HEK293 (cell line): ENCODE measurements at regions not wholly inside any gene's neighbourhood (a gene's known extent, or its start where the extent isn't known, plus 50 kb on each side); places are given as distances from the start of the nearest gene placed in this dataset.
A peak's percentile ranks its signal among the peaks of the same experiment; 100 is the strongest.

Experiments
- CTCF ChIA-PET: fragments of 350-600 bp; formaldehyde crosslinking; extraction: SDS; loops from one replicate; lab custom pipeline; 2021; ENCODE audit warnings: antibody characterized with exemption; lab: Yijun Ruan, JAX
- POLR2A ChIA-PET: fragments of 300-600 bp; formaldehyde crosslinking; extraction: SDS; loops from one replicate; lab custom pipeline; 2020; ENCODE audit warnings: antibody characterized with exemption, inconsistent platforms; lab: Yijun Ruan, JAX
- H3K27ac ChIP-seq: fragments of 200-500 bp; sonication (Bioruptor generic); 2 replicates; pipeline ENCODE4 v1.5.1; 2014; ENCODE audit warnings: low read depth, low read length, control low read depth, inconsistent platforms; ENCODE audit errors: extremely low read depth
- H3K36me3 ChIP-seq, 2 experiments: fragments of 200-500 bp in 1 of 2; sonication (Bioruptor generic) in 1 of 2; 1 replicate in 1 of 2; 2 replicates in 1 of 2; pipeline ENCODE4 v1.5.1; 2014 to 2017; ENCODE audit warnings: inconsistent platforms in 2 of 2, low read length in 2 of 2; ENCODE audit not compliant: control insufficient read depth in 2 of 2, insufficient read depth in 1 of 2
- H3K4me1 ChIP-seq: fragments of 200-500 bp; sonication (Bioruptor generic); 2 replicates; pipeline ENCODE4 v1.5.1; 2014; ENCODE audit warnings: mild to moderate bottlenecking, low read length, inconsistent platforms; ENCODE audit not compliant: control insufficient read depth, insufficient read depth
- H3K4me3 ChIP-seq: 2 replicates; pipeline ENCODE4 v1.5.1; 2011; ENCODE audit warnings: low read depth, mild to moderate bottlenecking, control low read depth, low read length, moderate library complexity
- H3K9me3 ChIP-seq: fragments of 200-500 bp; sonication (Bioruptor generic); 2 replicates; pipeline ENCODE4 v1.5.1; 2014; ENCODE audit warnings: low read depth, low read length, inconsistent platforms; ENCODE audit not compliant: control insufficient read depth, insufficient read depth
- ATF2 ChIP-seq: fragments of 450-650 bp; formaldehyde crosslinking; IDR thresholded peaks from 2 replicates; pipeline ENCODE4 v1.5.1; 2016; ENCODE audit warnings: missing biosample characterization, missing genetic modification characterization, low read depth
- BCL11B ChIP-seq: fragments of 450-650 bp; formaldehyde crosslinking; IDR thresholded peaks from 2 replicates; pipeline ENCODE4 v1.5.1; 2016; ENCODE audit warnings: low read depth, missing biosample characterization, missing genetic modification characterization
- GFI1B ChIP-seq: fragments of 450-650 bp; formaldehyde crosslinking; IDR thresholded peaks from 2 replicates; pipeline ENCODE4 v1.5.1; 2016; ENCODE audit warnings: missing biosample characterization, missing genetic modification characterization
- KLF8 ChIP-seq: fragments of 450-650 bp; formaldehyde crosslinking; IDR thresholded peaks from 2 replicates; pipeline ENCODE4 v1.5.1; 2016; ENCODE audit warnings: missing biosample characterization, missing genetic modification characterization
- PRDM4 ChIP-seq: fragments of 450-650 bp; formaldehyde crosslinking; IDR thresholded peaks from 2 replicates; pipeline ENCODE4 v1.5.1; 2017; ENCODE audit warnings: missing biosample characterization, missing genetic modification characterization
- YY2 ChIP-seq: fragments of 450-650 bp; formaldehyde crosslinking; IDR thresholded peaks from 2 replicates; pipeline ENCODE4 v1.5.1; 2016; ENCODE audit warnings: missing biosample characterization, missing genetic modification characterization
- ZBTB8A ChIP-seq: fragments of 450-650 bp; formaldehyde crosslinking; IDR thresholded peaks from 2 replicates; pipeline ENCODE4 v1.5.1; 2016; ENCODE audit warnings: missing biosample characterization, missing genetic modification characterization
- ZNF10 ChIP-seq: fragments of 450-650 bp; formaldehyde crosslinking; IDR thresholded peaks from 2 replicates; pipeline ENCODE4 v1.5.1; 2017; ENCODE audit warnings: missing biosample characterization, missing genetic modification characterization
- ZNF138 ChIP-seq: fragments of 450-650 bp; formaldehyde crosslinking; IDR thresholded peaks from 2 replicates; pipeline ENCODE4 v1.5.1; 2016; ENCODE audit warnings: missing biosample characterization, missing genetic modification characterization, borderline replicate concordance
- ZNF148 ChIP-seq: fragments of 450-650 bp; formaldehyde crosslinking; IDR thresholded peaks from 2 replicates; pipeline ENCODE4 v1.5.0; 2017; ENCODE audit warnings: missing biosample characterization, missing genetic modification characterization, borderline replicate concordance
- ZNF155 ChIP-seq: fragments of 450-650 bp; formaldehyde crosslinking; IDR thresholded peaks from 2 replicates; pipeline ENCODE4 v1.5.1; 2016; ENCODE audit warnings: missing biosample characterization, missing genetic modification characterization
- ZNF175 ChIP-seq: fragments of 450-650 bp; formaldehyde crosslinking; IDR thresholded peaks from 2 replicates; pipeline ENCODE4 v1.5.1; 2016; ENCODE audit warnings: missing biosample characterization, missing genetic modification characterization
- ZNF513 ChIP-seq: fragments of 450-650 bp; IDR thresholded peaks from 2 replicates; pipeline ENCODE4 v1.5.1; 2018; ENCODE audit warnings: missing biosample characterization, missing genetic modification characterization
- ZNF555 ChIP-seq: fragments of 450-650 bp; formaldehyde crosslinking; conservative IDR thresholded peaks from 2 replicates; pipeline ENCODE4 v1.5.1; 2017; ENCODE audit warnings: missing biosample characterization, mild to moderate bottlenecking, missing genetic modification characterization, inconsistent platforms
- ZNF600 ChIP-seq: fragments of 450-650 bp; formaldehyde crosslinking; IDR thresholded peaks from 2 replicates; pipeline ENCODE4 v1.5.1; 2016; ENCODE audit warnings: missing biosample characterization, missing genetic modification characterization
- ZNF660 ChIP-seq: fragments of 450-650 bp; IDR thresholded peaks from 2 replicates; pipeline ENCODE4 v1.5.1; 2018; ENCODE audit warnings: missing biosample characterization, mild to moderate bottlenecking, missing genetic modification characterization
- ZNF701 ChIP-seq: fragments of 450-650 bp; formaldehyde crosslinking; IDR thresholded peaks from 2 replicates; pipeline ENCODE4 v1.5.1; 2016; ENCODE audit warnings: missing biosample characterization, missing genetic modification characterization
- ZNF777 ChIP-seq: fragments of 450-650 bp; formaldehyde crosslinking; IDR thresholded peaks from 2 replicates; pipeline ENCODE4 v1.5.1; 2017; ENCODE audit warnings: missing biosample characterization, missing genetic modification characterization, borderline replicate concordance
- ZNF837 ChIP-seq: fragments of 450-650 bp; formaldehyde crosslinking; IDR thresholded peaks from 2 replicates; pipeline ENCODE4 v1.5.1; 2016; ENCODE audit warnings: missing biosample characterization, missing genetic modification characterization

GRCh38 chr4:177171588-177171987 lies 138.1 kb upstream of the NEIL3 start:
- Histone ChIP-seq H3K4me3 (no peak overlapping the region), H3K9me3 (no peaks in the 10 kb centered on the region), H3K36me3 (no peaks in the 10 kb centered on the region), H3K27ac (no peak overlapping the region)
- no peak for TF ChIP-seq ZNF777 (tag by site-specific recombination)
- no peak for TF ChIP-seq ZNF660 (tag by site-specific recombination)
- TF ChIP-seq ZNF513 (tag by site-specific recombination) = no peak
- no peak for TF ChIP-seq ZNF600 (tag by site-specific recombination)
- TF ChIP-seq ZBTB8A (tag by site-specific recombination) = no peak
- TF ChIP-seq ZNF138 = no peak
- no peak for TF ChIP-seq ZNF837 (tag by site-specific recombination)
- TF ChIP-seq GFI1B (tag by site-specific recombination) = no peak
- TF ChIP-seq KLF8 (tag by site-specific recombination) = no peak
- no peak for TF ChIP-seq ZNF175
- no peak for TF ChIP-seq ZNF555 (tag by site-specific recombination)
- TF ChIP-seq PRDM4 (tag by site-specific recombination) = no peak
- no peak for TF ChIP-seq ZNF155
- no peak for TF ChIP-seq YY2 (tag by site-specific recombination)
- no peak for TF ChIP-seq ZNF148 (tag by site-specific recombination)
- no peak for TF ChIP-seq ATF2 (tag by site-specific recombination)
- TF ChIP-seq, all 188 proteins: peak for 0
- H3K4me1 ChIP-seq = no peaks in the 10 kb centered on the region
- ChIA-PET CTCF (no interaction called here), POLR2A (no interaction called here)

GRCh38 chr4:177175473-177175872 lies 134.2 kb upstream of the NEIL3 start:
- Histone ChIP-seq H3K4me1 (no peaks in the 10 kb centered on the region), H3K27ac (no peak overlapping the region), H3K36me3 (no peaks in the 10 kb centered on the region), H3K9me3 (no peaks in the 10 kb centered on the region), H3K4me3 (no peak overlapping the region)
- TF ChIP-seq BCL11B (tag by site-specific recombination) = no peak
- TF ChIP-seq ZNF701 (tag by site-specific recombination) = no peak
- TF ChIP-seq ZNF10 = peak; percentile 77; the same call in 1 of the 2 replicates
- ChIA-PET POLR2A (no interaction called here), CTCF (no interaction called here)
